ENCODE measurements at regions not wholly inside any gene's neighbourhood (a gene's known extent, or its start where the extent isn't known, plus 50 kb on each side); places are given as distances from the start of the nearest gene placed in this dataset.

- TF ChIP-seq CTCF (conservative IDR thresholded peaks at IDR 0.05; ENCODE audit: low read depth, low read length) (no peak), EZH2phosphoT487 (IDR thresholded peaks at IDR 0.05; ENCODE audit: borderline replicate concordance, low read length) (no peak), EZH2 (IDR thresholded peaks at IDR 0.05; ENCODE audit: low read length, unreplicated experiment) (no peak)
Observed at GRCh38 chr22:48669226-48669625, 1158.4 kb downstream of the BRD1 start.

All from PC-3 (cell line).